GM12878 (cell line): ENCODE measurements at regions not wholly inside any gene's neighbourhood (a gene's known extent, or its start where the extent isn't known, plus 50 kb on each side); places are given as distances from the start of the nearest gene placed in this dataset.

Experiments
- ATAC-seq: fragments of 200-7000 bp; cut with Tn5 transposase; 3 replicates; pipeline ENCODE4 v1.9.1; 2020; ENCODE audit warnings: mild to moderate bottlenecking, moderate library complexity
- BruUV-seq: library from RNA; stranded (reverse); fragments of 400-500 nt; replicated peaks from 2 replicates; lab custom pipeline; 2021; lab: Mats Ljungman, UMichigan
- CTCF ChIA-PET: fragments of 300-600 bp; sonication (Branson Sonifier 250); formaldehyde crosslinking; extraction: SDS; loops from one replicate; lab custom pipeline; 2021; ENCODE audit warnings: inconsistent platforms; lab: Yijun Ruan, JAX
- POLR2A ChIA-PET: fragments of 350-600 bp; formaldehyde crosslinking; extraction: SDS; loops from one replicate; lab custom pipeline; 2021; ENCODE audit warnings: inconsistent platforms; lab: Charles Lee
- RAD21 ChIA-PET: fragments of 300-600 bp; sonication (Branson Sonifier 250); formaldehyde crosslinking; loops from one replicate; lab custom pipeline; 2023; ENCODE audit warnings: antibody characterized with exemption; ENCODE audit not compliant: unreplicated experiment; lab: Charles Lee
- SMC1A ChIA-PET: fragments of 300-600 bp; sonication (Branson Sonifier 250); formaldehyde crosslinking; loops from one replicate; lab custom pipeline; 2023; ENCODE audit not compliant: unreplicated experiment, uncharacterized antibody; lab: Charles Lee
- DNase-seq: peaks from one replicate; pipeline ENCODE4 v3.0.0-alpha.2; 2011; ENCODE audit warnings: low read depth, low spot score
- FAIRE-seq: peaks from 3 replicates; lab custom pipeline; 2011; peaks lifted over from hg19 to GRCh38; lab: Jason Lieb, UNC
- H2AFZ ChIP-seq: 2 replicates; pipeline ENCODE4 v1.6.0; 2011; ENCODE audit warnings: low read depth, low read length, control low read depth; ENCODE audit not compliant: control insufficient read depth
- H3K27ac ChIP-seq: 2 replicates; pipeline ENCODE4 v1.5.1; 2011; ENCODE audit warnings: control low read depth; ENCODE audit not compliant: control insufficient read depth, insufficient read depth
- H3K27me3 ChIP-seq, 2 experiments: replicated peaks in 1 of 2; 2 replicates each; pipeline versions ENCODE4 v1.6.0 to v1.6.1; 2011; ENCODE audit warnings: low read length in 1 of 2; ENCODE audit not compliant: control insufficient read depth in 2 of 2, insufficient read depth in 2 of 2
- H3K36me3 ChIP-seq, 2 experiments: 2 replicates each; pipeline ENCODE4 v1.5.1; 2011; ENCODE audit warnings: low read length in 1 of 2; ENCODE audit not compliant: control insufficient read depth in 2 of 2, insufficient read depth in 2 of 2
- H3K4me1 ChIP-seq: 2 replicates; pipeline ENCODE4 v1.6.1; 2011; ENCODE audit warnings: mild to moderate bottlenecking, low read length, moderate library complexity, mixed read lengths; ENCODE audit not compliant: control insufficient read depth, insufficient read depth
- H3K4me2 ChIP-seq: 2 replicates; pipeline ENCODE4 v1.6.0; 2011; ENCODE audit warnings: control low read depth; ENCODE audit not compliant: control insufficient read depth, insufficient read depth
- H3K4me3 ChIP-seq: fragments of 200-600 bp; sonication (generic); 2 replicates; pipeline ENCODE4 v1.5.1; 2016
- H3K79me2 ChIP-seq: 2 replicates; pipeline ENCODE4 v1.6.0; 2011; ENCODE audit warnings: low read length; ENCODE audit not compliant: control insufficient read depth, insufficient read depth
- H3K9ac ChIP-seq: 2 replicates; pipeline ENCODE4 v1.8.0; 2011; ENCODE audit warnings: low read length, control low read depth, mixed read lengths; ENCODE audit not compliant: control insufficient read depth, insufficient read depth
- H3K9me3 ChIP-seq: replicated peaks from 3 replicates; pipeline ENCODE4 v1.5.1; 2011; ENCODE audit warnings: mild to moderate bottlenecking, low read length; ENCODE audit not compliant: control insufficient read depth, insufficient read depth
- H4K20me1 ChIP-seq: 2 replicates; pipeline ENCODE4 v1.6.0; 2011; ENCODE audit not compliant: control insufficient read depth, insufficient read depth
- BACH1 ChIP-seq: fragments of 450-650 bp; IDR thresholded peaks from 2 replicates; pipeline ENCODE4 v1.6.1; 2017; ENCODE audit warnings: mild to moderate bottlenecking, borderline replicate concordance
- BCL11A ChIP-seq: IDR thresholded peaks from 2 replicates; pipeline ENCODE4 v1.6.1; 2011; ENCODE audit warnings: low read depth, low read length
- BRCA1 ChIP-seq: IDR thresholded peaks from 2 replicates; pipeline ENCODE4 v1.6.1; 2011; ENCODE audit warnings: low read depth, low read length, improper control_type of control experiment
- CBFB ChIP-seq: IDR thresholded peaks from 2 replicates; pipeline ENCODE4 v1.6.1; 2016; ENCODE audit warnings: antibody characterized with exemption, low read depth
- CUX1 ChIP-seq: IDR thresholded peaks from 2 replicates; pipeline ENCODE4 v1.6.1; 2012; ENCODE audit warnings: improper control_type of control experiment, low read depth, low read length; ENCODE audit not compliant: insufficient replicate concordance
- DPF2 ChIP-seq: fragments of 450-650 bp; IDR thresholded peaks from 2 replicates; pipeline ENCODE4 v1.6.1; 2017; ENCODE audit warnings: mild to moderate bottlenecking
- ESRRA ChIP-seq: IDR thresholded peaks from 2 replicates; pipeline ENCODE4 v1.6.1; 2012; ENCODE audit warnings: mild to moderate bottlenecking, low read length, improper control_type of control experiment
- IRF5 ChIP-seq: fragments of 450-650 bp; IDR thresholded peaks from 2 replicates; pipeline ENCODE4 v1.6.1; 2017; ENCODE audit warnings: borderline replicate concordance
- RB1 ChIP-seq: fragments of 450-650 bp; formaldehyde crosslinking; IDR thresholded peaks from 2 replicates; pipeline ENCODE4 v1.6.1; 2017; ENCODE audit warnings: mild to moderate bottlenecking, borderline replicate concordance
- RBBP5 ChIP-seq: fragments of 200-600 bp; sonication (generic); conservative IDR thresholded peaks from 2 replicates; pipeline ENCODE4 v1.6.1; 2016
- RCOR1 ChIP-seq: conservative IDR thresholded peaks from 2 replicates; pipeline ENCODE4 v1.6.1; 2012; ENCODE audit warnings: low read depth, low read length, improper control_type of control experiment
- TARDBP ChIP-seq: IDR thresholded peaks from 2 replicates; pipeline ENCODE4 v1.6.1; 2016; ENCODE audit warnings: borderline replicate concordance
- TCF3 ChIP-seq: IDR thresholded peaks from 2 replicates; pipeline ENCODE4 v1.6.1; 2012; ENCODE audit warnings: low read depth, mild to moderate bottlenecking, low read length, borderline replicate concordance; ENCODE audit not compliant: insufficient read depth
- ZNF217 ChIP-seq: fragments of 450-650 bp; IDR thresholded peaks from 2 replicates; pipeline ENCODE4 v1.6.1; 2017; ENCODE audit warnings: antibody characterized with exemption, mild to moderate bottlenecking
- ZNF622 ChIP-seq: fragments of 450-650 bp; IDR thresholded peaks from 2 replicates; pipeline ENCODE4 v1.6.1; 2017; ENCODE audit warnings: mild to moderate bottlenecking, inconsistent platforms
- WGBS: methylation state at CpG from one replicate; pipeline ENCODE4 v1.1.6; 2016; ENCODE audit warnings: low lambda C conversion rate; ENCODE audit not compliant: insufficient replicate concordance, insufficient coverage; ENCODE audit errors: missing lambda C conversion rate; 5-methylcytosine and 5-hydroxymethylcytosine counted together
- in situ Hi-C: fragments of 300-500 bp; cut with MboI; formaldehyde crosslinking; loops from 9 replicates; pipeline ENCODE4 v1.14.3; 2018; ENCODE audit warnings: mixed read lengths
- intact Hi-C: fragments of 100-400 bp; cut with micrococcal nuclease; formaldehyde crosslinking; loops from one replicate; pipeline ENCODE4 v1.14.2; 2022; ENCODE audit not compliant: unreplicated experiment
- TF ChIP-seq, protein P1 (sequence below): fragments of 450-650 bp; IDR thresholded peaks from 2 replicates; pipeline ENCODE4 v1.6.1; 2017; ENCODE audit warnings: mild to moderate bottlenecking, low read depth, inconsistent platforms; ENCODE audit not compliant: poor library complexity, severe bottlenecking

DNA sequence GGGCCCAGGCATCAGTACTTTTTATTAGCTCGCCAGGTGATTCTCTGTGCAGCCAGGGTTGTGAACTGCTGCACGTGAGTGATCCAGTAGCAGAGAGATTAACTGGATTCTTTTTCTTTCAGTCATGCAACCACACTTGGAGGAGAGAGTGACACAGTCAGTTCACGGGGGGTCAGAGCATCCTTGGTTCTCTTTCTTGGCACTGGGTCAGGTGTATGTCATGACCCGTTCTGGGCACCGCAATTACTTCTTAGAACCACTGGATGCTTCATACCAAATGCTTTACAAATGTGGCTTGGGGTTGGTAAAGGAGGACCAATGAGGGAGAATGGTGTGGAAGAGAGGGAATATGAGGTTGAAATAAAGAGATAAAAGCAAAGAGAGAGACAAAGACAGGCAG is 368.7 kb downstream of the MLLT3 start (continued):
- TF ChIP-seq CUX1 (no peak), ESRRA (no peak)

DNA sequence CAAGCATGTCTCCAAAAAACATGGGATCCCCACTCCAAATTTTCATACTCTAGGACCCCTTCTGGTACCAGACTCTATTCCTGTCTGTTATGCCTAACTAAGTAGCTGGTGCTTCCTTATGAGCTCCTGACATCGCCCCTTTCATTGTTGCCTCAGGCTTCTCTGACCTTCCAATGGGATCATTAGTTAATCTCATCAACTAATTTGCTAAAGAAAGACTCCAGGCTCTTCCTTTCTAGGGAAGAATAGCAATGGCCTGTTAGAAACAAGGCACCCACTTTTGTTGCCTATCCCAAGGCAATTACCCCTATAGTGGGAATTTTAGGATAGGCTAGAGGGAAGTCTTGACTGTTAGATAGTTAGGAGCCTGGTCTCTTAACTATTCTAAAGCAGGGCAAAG is 369.5 kb downstream of the MLLT3 start:
- Histone ChIP-seq H3K27ac (no peak overlapping the region), H3K4me1 (no peaks in the 10 kb centered on the region), H2AFZ (no peak overlapping the region), H3K9ac (no peak overlapping the region), H3K4me3 (no peak overlapping the region), H3K9me3 (no peaks in the 10 kb centered on the region; the same call in 2 of the 3 replicates), H3K36me3 (no peaks in the 10 kb centered on the region), H3K79me2 (no peaks in the 10 kb centered on the region), H3K4me2 (no peak overlapping the region), H3K27me3 (no peaks in the 10 kb centered on the region; a peak in 1 of 4 replicates), H4K20me1 (no peaks in the 10 kb centered on the region)
- ChIA-PET CTCF (no interaction called here), POLR2A (no interaction called here), RAD21 (no interaction called here), SMC1A (interaction anchor here (0.6 kb wide), 1 partner anchor 378 kb away, joined by 3 read pairs; no protein-coding TSS in a partner anchor)
- WGBS = 0% methylated on average over 1 of the region's 1 CpG
- FAIRE-seq (no peak), ATAC-seq (no peak), DNase-seq (no peak)
- BruUV-seq = no TSS peak
- intact Hi-C loops = no loop called here
- in situ Hi-C loops = no loop called here
- no peak for TF ChIP-seq CBFB
- no peak for TF ChIP-seq ZNF217
- TF ChIP-seq RCOR1 = no peak
- TF ChIP-seq RB1 = no peak
- TF ChIP-seq TARDBP = no peak
- no peak for TF ChIP-seq IRF5
- no peak for TF ChIP-seq BRCA1
- no peak for TF ChIP-seq RBBP5
- no peak for TF ChIP-seq ZNF622
- no peak for TF ChIP-seq DPF2
- no peak for TF ChIP-seq TCF3
- TF ChIP-seq, protein P1, sequence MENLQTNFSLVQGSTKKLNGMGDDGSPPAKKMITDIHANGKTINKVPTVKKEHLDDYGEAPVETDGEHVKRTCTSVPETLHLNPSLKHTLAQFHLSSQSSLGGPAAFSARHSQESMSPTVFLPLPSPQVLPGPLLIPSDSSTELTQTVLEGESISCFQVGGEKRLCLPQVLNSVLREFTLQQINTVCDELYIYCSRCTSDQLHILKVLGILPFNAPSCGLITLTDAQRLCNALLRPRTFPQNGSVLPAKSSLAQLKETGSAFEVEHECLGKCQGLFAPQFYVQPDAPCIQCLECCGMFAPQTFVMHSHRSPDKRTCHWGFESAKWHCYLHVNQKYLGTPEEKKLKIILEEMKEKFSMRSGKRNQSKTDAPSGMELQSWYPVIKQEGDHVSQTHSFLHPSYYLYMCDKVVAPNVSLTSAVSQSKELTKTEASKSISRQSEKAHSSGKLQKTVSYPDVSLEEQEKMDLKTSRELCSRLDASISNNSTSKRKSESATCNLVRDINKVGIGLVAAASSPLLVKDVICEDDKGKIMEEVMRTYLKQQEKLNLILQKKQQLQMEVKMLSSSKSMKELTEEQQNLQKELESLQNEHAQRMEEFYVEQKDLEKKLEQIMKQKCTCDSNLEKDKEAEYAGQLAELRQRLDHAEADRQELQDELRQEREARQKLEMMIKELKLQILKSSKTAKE = no peak
- no peak for TF ChIP-seq BCL11A
- TF ChIP-seq BACH1 = no peak
